ENCODE measurements at regions not wholly inside any gene's neighbourhood (a gene's known extent, or its start where the extent isn't known, plus 50 kb on each side); places are given as distances from the start of the nearest gene placed in this dataset.

DNA sequence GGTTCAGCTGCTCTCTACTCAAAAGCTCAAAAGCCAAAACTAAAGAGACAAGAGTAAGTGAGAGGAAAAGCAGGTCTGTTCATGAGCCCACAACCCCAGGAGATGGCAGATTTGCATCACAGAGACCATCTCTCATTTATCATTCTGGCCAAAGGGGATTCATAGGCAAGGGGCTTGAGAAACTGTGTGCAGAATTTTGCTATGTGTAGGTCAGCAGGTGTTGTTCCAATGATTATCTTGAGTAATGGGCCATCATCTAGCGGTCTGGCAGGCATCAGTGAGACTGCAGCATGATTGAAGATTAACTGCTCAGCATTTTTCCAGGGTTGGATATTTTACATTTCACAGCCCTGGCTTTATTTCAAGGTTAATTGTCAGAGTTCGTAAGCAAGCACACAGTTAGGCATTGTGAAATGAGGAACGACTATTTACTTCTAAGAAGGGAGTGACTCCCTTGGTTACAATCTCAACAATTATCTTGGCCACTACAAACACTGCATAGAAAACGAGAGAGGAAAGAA, 1204.6 kb upstream of the TMPRSS15 start:
- no peak for DNase-seq (ENCODE audit: low read depth)
- TF ChIP-seq, protein P1, sequence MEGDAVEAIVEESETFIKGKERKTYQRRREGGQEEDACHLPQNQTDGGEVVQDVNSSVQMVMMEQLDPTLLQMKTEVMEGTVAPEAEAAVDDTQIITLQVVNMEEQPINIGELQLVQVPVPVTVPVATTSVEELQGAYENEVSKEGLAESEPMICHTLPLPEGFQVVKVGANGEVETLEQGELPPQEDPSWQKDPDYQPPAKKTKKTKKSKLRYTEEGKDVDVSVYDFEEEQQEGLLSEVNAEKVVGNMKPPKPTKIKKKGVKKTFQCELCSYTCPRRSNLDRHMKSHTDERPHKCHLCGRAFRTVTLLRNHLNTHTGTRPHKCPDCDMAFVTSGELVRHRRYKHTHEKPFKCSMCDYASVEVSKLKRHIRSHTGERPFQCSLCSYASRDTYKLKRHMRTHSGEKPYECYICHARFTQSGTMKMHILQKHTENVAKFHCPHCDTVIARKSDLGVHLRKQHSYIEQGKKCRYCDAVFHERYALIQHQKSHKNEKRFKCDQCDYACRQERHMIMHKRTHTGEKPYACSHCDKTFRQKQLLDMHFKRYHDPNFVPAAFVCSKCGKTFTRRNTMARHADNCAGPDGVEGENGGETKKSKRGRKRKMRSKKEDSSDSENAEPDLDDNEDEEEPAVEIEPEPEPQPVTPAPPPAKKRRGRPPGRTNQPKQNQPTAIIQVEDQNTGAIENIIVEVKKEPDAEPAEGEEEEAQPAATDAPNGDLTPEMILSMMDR (IDR thresholded peaks at IDR 0.05; ENCODE audit: control insufficient read depth, insufficient read depth, low read depth, low read length, missing control alignments) = no peak
- no peak overlapping the region for H3K4me3 ChIP-seq (ENCODE audit: control insufficient read depth, low read depth, low read length)

DNA sequence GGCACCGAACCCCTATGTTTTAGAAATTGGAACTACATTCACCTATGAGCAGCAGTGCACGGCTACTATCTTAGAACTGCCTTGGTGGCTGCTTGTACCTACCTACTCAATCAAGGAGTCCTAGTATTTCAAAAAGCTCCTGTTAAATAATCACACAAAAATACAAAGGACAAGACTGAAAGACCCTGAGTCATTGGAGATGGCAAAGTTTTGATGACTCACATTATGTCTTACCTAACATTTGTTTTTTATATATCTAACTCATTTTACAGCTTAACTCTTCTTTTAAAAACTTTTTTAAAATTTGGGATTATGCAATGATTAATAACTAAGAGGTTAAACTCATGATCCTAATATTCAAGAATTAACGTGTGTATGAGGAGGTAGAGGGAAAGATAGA, 1206.0 kb upstream of the TMPRSS15 start:
- DNase-seq (ENCODE audit: low read depth) = no peak
- TF ChIP-seq, protein P1 (IDR thresholded peaks at IDR 0.05; ENCODE audit: control insufficient read depth, insufficient read depth, low read depth, low read length, missing control alignments) = no peak

DNA sequence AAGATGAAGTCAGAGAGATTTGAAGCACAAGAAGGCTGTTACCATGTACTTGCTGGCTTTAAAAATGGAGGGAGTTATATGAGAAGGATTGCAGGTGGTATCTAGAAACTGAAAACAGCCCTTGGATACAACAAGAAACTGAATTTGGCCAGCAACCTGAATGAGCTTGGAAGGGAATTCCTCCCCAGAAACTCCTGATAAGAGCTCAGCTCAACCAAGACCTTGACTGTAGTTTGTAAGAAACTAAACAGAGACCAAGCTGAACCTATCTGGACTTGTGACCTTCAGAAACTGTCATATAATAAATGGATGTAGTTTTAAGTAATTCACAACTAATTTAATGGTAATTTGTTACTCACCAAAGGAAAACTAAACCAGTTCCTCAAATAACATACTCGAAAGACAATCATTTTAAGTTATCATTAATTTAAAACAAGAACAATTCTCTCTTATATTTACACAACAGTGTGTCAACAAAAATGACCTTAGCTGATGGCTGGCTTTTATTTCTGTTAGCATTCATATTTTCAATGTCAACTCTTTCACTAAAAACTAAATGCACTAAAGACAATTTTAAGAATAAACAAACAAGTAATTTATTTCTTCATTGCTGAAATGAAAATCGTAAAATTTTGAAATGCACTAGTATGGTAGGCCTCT, 1218.4 kb upstream of the TMPRSS15 start:
- TF ChIP-seq, protein P1 (IDR thresholded peaks at IDR 0.05; ENCODE audit: control insufficient read depth, insufficient read depth, low read depth, low read length, missing control alignments) = no peak
- no peak for DNase-seq (ENCODE audit: low read depth)
- H3K4me3 ChIP-seq (ENCODE audit: control insufficient read depth, low read depth, low read length) = no peak overlapping the region

More for the DNA sequence above, 1206.0 kb upstream of the TMPRSS15 start:
- H3K4me3 ChIP-seq (ENCODE audit: control insufficient read depth, low read depth, low read length) = no peak overlapping the region

DNA sequence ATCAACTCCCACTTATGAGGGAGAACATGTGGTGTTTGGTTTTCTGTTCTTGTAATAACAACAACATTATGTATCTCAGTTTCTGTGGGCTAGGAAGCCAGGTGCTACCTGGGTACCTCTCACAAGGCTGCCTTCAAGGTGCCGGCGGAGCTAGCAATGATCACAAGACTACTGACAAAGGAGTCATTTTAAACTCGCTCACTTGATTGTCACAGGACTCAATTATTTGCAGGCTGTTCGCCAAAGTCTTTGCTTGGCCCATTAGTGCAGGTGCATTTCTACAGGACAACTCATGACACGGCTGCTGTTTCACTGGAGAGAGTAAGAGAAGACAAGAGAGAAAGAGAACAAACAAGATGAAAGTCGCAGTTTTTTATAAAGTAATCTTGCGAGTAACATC, 1237.4 kb upstream of the TMPRSS15 start:
- H3K4me3 ChIP-seq (ENCODE audit: control insufficient read depth, low read depth, low read length) = no peak overlapping the region
- no peak for DNase-seq (ENCODE audit: low read depth)
- TF ChIP-seq, protein P1 (IDR thresholded peaks at IDR 0.05; ENCODE audit: control insufficient read depth, insufficient read depth, low read depth, low read length, missing control alignments) = no peak

DNA sequence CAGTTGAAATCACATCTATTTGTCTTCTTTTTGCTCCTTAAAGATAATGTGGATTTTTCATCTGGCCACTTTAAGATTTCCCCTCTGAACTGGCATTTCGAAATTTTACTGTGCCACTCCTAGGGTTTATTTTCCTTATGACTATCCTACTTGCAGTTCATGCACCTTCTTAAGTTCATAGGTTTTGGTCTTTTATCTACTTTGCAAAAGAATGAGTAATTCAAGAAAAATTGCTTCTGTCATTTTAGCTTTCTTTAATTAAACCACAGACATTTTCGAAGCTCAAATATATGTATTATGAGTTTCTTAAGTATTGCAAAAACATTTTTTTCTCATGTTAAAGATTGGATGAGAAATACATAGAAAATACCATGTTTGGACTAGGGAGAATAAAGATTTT, 1244.8 kb upstream of the TMPRSS15 start:
- H3K4me3 ChIP-seq (ENCODE audit: control insufficient read depth, low read depth, low read length) = no peak overlapping the region
- TF ChIP-seq, protein P1 (IDR thresholded peaks at IDR 0.05; ENCODE audit: control insufficient read depth, insufficient read depth, low read depth, low read length, missing control alignments) = no peak
- DNase-seq (ENCODE audit: low read depth) = no peak

DNA sequence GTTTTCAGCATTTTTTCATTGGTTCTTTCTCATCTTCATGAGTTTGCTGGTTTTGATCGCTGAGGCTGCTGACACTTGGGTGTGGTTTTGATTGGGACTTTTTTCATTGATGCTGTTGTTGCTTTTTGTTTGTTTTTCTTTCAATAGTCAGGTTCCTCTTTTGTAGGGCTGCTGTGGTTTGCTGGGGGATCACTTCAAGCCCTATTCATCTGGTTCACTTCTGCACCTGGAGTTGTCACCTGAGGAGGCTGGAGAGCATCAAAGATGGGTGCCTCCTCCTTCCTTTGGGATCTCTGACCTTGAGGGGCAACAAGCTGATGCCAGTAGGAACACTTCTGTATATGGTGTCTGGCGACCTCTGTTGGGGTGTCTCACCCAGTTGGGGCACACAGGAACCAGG, 1279.9 kb upstream of the TMPRSS15 start:
- no peak overlapping the region for H3K4me3 ChIP-seq (ENCODE audit: control insufficient read depth, low read depth, low read length)
- TF ChIP-seq, protein P1 (IDR thresholded peaks at IDR 0.05; ENCODE audit: control insufficient read depth, insufficient read depth, low read depth, low read length, missing control alignments) = no peak
- DNase-seq (ENCODE audit: low read depth) = no peak
